Prostate gland (tissue), 2 donors: ENCODE measurements at regions not wholly inside any gene's neighbourhood (a gene's known extent, or its start where the extent isn't known, plus 50 kb on each side); places are given as distances from the start of the nearest gene placed in this dataset.

Experiments used
- DNase-seq: peaks from one replicate; pipeline ENCODE4 v3.0.0-alpha.2; 2019; ENCODE audit warnings: low spot score
- H3K27ac ChIP-seq, 2 donors: fragments of 200-600 bp; sonication (generic); 2 replicates each; pipeline ENCODE4 v1.5.1; 2017 to 2019
- H3K27me3 ChIP-seq: fragments of 200-600 bp; sonication (generic); replicated peaks from 2 replicates; pipeline ENCODE4 v1.5.1; 2019; ENCODE audit not compliant: insufficient read depth
- H3K36me3 ChIP-seq, 2 donors: fragments of 200-600 bp; sonication (generic); 1 replicate in 1 of 2; 2 replicates in 1 of 2; pipeline versions ENCODE4 v1.5.1 to v1.8.1; 2017 to 2019
- H3K4me1 ChIP-seq: fragments of 200-600 bp; sonication (generic); replicated peaks from 2 replicates; pipeline ENCODE4 v1.5.1; 2019
- H3K4me3 ChIP-seq, 2 donors: fragments of 200-600 bp; sonication (generic); 2 replicates each; pipeline ENCODE4 v1.5.1; 2017 to 2019
- H3K9me3 ChIP-seq: fragments of 200-600 bp; sonication (generic); 2 replicates; pipeline ENCODE4 v1.5.1; 2017
- POLR2A ChIP-seq: fragments of 450-650 bp; IDR thresholded peaks from one replicate; pipeline ENCODE4 v1.6.1; 2016; ENCODE audit warnings: antibody characterized with exemption, mild to moderate bottlenecking
- POLR2AphosphoS5 ChIP-seq: sonication (generic); formaldehyde crosslinking; IDR thresholded peaks from one replicate; pipeline ENCODE4 v1.6.1; 2017; ENCODE audit warnings: antibody characterized with exemption
- WGBS: methylation state at CpG from one replicate; pipeline ENCODE4 v1.1.5; 2018; 5-methylcytosine and 5-hydroxymethylcytosine counted together
- intact Hi-C: fragments of 100-400 bp; cut with DNase I; formaldehyde crosslinking; loops from one replicate; pipeline ENCODE4 v1.14.2; 2022
- TF ChIP-seq, protein P1 (sequence below), 4 experiments: fragments of 200-600 bp in 2 of 4; fragments of 450-650 bp in 2 of 4; sonication (generic) in 2 of 4; IDR thresholded peaks; 1 replicate in 3 of 4; 2 replicates in 1 of 4; pipeline ENCODE4 v1.5.1; 2016 to 2019; ENCODE audit warnings: antibody characterized with exemption in 4 of 4, mild to moderate bottlenecking in 2 of 4, moderate library complexity in 2 of 4

DNA sequence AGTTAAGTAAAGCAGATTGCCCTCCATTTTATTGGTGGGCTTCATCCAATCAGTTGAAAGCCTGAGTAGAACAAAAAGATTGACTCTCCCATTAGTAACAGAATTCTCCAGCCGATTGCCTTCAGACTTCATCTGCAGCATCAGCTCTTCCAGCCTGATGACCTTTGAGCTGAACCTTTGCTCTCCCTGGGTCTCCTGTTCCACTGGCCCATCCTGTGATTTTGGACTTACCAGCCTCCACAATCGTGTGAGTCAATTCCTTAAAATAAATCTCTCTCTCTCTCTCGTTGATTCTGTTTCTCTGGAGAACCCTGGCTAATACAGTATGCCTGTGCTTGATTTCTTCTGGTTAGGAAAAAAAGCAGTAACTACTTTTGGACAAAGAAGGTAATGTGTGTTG lies 121.9 kb downstream of the OSTF1 start:
- DNase-seq: no peak
- no peaks in the 10 kb centered on the region for H3K9me3 ChIP-seq
- H3K36me3 ChIP-seq: no peaks in the 10 kb centered on the region
- intact Hi-C loops: no loop called here
- H3K27ac ChIP-seq: no peak overlapping the region
- TF ChIP-seq, protein P1, sequence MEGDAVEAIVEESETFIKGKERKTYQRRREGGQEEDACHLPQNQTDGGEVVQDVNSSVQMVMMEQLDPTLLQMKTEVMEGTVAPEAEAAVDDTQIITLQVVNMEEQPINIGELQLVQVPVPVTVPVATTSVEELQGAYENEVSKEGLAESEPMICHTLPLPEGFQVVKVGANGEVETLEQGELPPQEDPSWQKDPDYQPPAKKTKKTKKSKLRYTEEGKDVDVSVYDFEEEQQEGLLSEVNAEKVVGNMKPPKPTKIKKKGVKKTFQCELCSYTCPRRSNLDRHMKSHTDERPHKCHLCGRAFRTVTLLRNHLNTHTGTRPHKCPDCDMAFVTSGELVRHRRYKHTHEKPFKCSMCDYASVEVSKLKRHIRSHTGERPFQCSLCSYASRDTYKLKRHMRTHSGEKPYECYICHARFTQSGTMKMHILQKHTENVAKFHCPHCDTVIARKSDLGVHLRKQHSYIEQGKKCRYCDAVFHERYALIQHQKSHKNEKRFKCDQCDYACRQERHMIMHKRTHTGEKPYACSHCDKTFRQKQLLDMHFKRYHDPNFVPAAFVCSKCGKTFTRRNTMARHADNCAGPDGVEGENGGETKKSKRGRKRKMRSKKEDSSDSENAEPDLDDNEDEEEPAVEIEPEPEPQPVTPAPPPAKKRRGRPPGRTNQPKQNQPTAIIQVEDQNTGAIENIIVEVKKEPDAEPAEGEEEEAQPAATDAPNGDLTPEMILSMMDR (IDR thresholded peaks at IDR 0.05): no peak
- TF ChIP-seq POLR2A (no peak), POLR2AphosphoS5 (no peak)
- 64% methylated on average over 3 of the region's 3 CpGs for WGBS
- no peaks in the 10 kb centered on the region for H3K27me3 ChIP-seq
- H3K4me1 ChIP-seq: no peaks in the 10 kb centered on the region
- H3K4me3 ChIP-seq: no peak overlapping the region

DNA sequence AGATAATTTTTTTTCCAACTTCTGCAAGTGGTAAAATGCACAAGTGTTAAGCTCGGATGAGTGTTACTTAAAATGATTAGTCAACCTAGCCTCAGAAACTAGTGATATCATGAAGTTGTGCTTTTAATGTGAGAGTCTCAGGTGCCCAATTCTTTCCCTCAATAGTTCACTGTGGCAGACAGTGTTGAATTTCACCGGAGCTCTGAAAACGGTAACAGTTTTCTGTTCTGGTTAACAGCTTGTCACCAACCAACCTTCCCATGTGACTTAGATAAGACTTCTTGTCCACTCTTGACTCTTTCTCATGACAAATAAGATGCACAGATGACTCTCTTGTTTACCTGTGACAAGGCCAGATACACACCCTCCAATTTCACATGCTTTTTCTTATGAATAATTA lies 125.5 kb downstream of the OSTF1 start:
- no peak for DNase-seq
- TF ChIP-seq, protein P1 (IDR thresholded peaks at IDR 0.05): no peak
- TF ChIP-seq POLR2A (no peak), POLR2AphosphoS5 (no peak)
- H3K27ac ChIP-seq: no peak overlapping the region
- intact Hi-C loops: no loop called here
- H3K4me1 ChIP-seq: no peaks in the 10 kb centered on the region
- H3K36me3 ChIP-seq: no peaks in the 10 kb centered on the region
- no peak overlapping the region for H3K4me3 ChIP-seq
- H3K9me3 ChIP-seq: no peaks in the 10 kb centered on the region
- 76% methylated on average over 3 of the region's 3 CpGs for WGBS
- H3K27me3 ChIP-seq: no peaks in the 10 kb centered on the region

DNA sequence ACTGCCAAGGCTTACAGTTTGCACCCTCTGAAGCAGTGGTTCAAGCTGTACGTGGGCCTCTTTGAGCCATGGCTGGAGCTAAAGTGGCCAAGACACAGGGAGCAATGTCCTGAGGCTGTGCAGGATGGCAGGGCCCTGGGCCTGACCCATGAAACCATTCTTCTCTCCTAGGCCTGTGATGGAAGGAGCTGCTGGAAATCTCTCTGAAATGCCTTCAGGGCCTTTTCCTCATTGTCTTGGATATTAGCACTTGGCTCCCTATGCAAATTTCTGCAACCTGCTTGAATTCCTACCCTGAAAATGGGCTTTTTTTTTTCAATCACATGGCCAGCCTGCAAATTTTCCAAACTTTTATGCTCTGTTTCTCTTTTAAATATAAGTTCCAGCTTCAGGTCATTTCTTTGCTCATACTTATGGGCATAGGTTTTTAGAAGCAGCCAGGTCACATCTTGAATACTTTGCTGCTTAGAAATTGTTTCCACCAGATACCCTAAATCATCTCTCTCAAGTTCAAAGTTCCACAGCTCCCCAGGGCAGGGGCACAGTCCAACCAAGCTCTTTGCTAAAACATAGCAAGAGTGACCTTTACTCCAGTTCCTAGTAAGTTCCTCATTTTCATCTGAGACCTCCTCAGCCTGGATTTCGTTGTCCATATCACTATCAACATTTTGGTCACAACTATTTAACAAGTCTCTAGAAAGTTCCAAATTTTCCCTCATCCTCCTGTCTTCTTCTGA lies 138.3 kb downstream of the OSTF1 start:
- no peak for TF ChIP-seq POLR2AphosphoS5
- TF ChIP-seq POLR2A: no peak
- no peak for DNase-seq
- Histone ChIP-seq H3K4me3 (no peak overlapping the region), H3K9me3 (no peaks in the 10 kb centered on the region), H3K27ac (no peak overlapping the region), H3K27me3 (no peaks in the 10 kb centered on the region), H3K4me1 (peaks cover 8% of the 10 kb centered on the region), H3K36me3 (no peaks in the 10 kb centered on the region)
- intact Hi-C loops: no loop called here
- 89% methylated on average over 2 of the region's 2 CpGs for WGBS

DNA sequence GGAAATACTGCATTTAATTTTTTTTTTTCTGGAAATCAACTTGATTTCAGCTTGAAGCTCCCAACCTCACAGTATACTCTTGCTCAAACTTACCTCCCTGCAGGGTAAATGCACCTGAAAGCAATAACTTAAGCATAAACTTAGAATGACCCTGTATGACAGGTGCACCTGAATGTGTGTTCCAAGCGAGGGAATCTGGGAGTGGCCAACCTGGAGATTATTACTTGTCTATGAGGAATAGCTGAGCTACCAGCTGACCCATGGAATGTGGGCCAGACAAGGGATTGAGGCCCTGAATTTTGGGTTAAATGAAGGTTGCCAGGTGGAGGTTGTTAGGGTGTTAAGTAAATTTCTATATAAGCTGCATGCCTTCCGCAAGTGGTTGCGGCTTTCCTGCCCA lies 140.6 kb downstream of the OSTF1 start:
- Histone ChIP-seq H3K9me3 (no peaks in the 10 kb centered on the region), H3K36me3 (no peaks in the 10 kb centered on the region), H3K4me3 (no peak overlapping the region), H3K27ac (peak overlapping the region; percentile 79 to 84), H3K27me3 (no peaks in the 10 kb centered on the region), H3K4me1 (peaks cover 13% of the 10 kb centered on the region)
- intact Hi-C loops: no loop called here
- 74% methylated on average over 3 of the region's 3 CpGs for WGBS
- TF ChIP-seq POLR2A (no peak), POLR2AphosphoS5 (no peak)
- TF ChIP-seq, protein P1 (IDR thresholded peaks at IDR 0.05): no peak
- DNase-seq: no peak

DNA sequence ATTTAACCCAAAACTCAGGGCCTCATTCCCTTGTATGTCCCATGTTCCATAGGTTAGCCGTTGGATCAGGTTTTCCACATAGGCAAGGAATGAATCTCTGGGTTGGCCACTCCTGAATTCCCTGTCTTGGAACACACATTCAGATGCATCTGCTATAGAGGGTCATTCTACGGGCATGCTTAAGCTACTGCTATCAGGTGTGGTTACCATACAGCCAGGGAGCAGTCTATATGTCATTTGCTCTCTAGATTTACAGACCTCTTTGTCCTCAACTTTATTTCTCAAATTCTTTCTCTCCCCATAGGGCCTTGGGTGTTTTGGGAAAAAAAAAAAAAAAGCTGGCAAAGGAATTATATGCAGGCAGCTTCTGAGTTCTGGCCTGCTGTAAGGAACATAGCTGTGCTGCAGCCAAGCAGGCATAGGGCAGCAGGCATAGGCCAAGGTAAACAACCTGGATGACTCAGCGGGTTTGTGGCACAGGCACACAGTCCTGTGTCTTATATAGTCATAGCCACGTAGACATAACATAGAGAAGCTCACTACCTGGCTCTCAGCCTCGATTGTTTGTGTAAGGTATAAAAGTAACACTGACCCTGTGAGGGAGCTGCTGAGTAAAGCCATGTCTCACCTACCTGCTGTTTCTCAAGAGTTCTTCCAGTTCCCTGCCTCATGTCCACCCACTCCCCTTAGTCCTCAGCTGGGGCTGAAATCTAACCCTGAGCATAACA lies 141.5 kb downstream of the OSTF1 start:
- Histone ChIP-seq H3K4me3 (no peak overlapping the region), H3K36me3 (no peaks in the 10 kb centered on the region), H3K4me1 (peaks cover 13% of the 10 kb centered on the region), H3K27me3 (no peaks in the 10 kb centered on the region), H3K27ac (peak overlapping the region; percentile 84 to 86), H3K9me3 (no peaks in the 10 kb centered on the region)
- peak; percentile 97 for DNase-seq
- WGBS: 45% methylated on average over 5 of the region's 5 CpGs
- TF ChIP-seq POLR2AphosphoS5 (peak; percentile 94), POLR2A (peak; percentile 23)
- TF ChIP-seq, protein P1 (IDR thresholded peaks at IDR 0.05): peak in 2 of 4 experiments; percentile 36 to 48
- intact Hi-C loops: no loop called here
